ENCODE measurements at regions not wholly inside any gene's neighbourhood (a gene's known extent, or its start where the extent isn't known, plus 50 kb on each side); places are given as distances from the start of the nearest gene placed in this dataset.

- TF ChIP-seq CTCF (IDR thresholded peaks at IDR 0.05) (no peak), POLR2A (IDR thresholded peaks at IDR 0.05) (no peak), EP300 (IDR thresholded peaks at IDR 0.05) (no peak)
Measured at GRCh38 chr20:22348010-22348409, 236.4 kb downstream of the FOXA2 start.

All from stomach (tissue), 4 donors.